ENCODE measurements at regions not wholly inside any gene's neighbourhood (a gene's known extent, or its start where the extent isn't known, plus 50 kb on each side); places are given as distances from the start of the nearest gene placed in this dataset.
"Not testable (repeated sequence)": the region's sequence is repeated elsewhere in the genome, so short reads cannot be mapped to it uniquely, and the experiment has no call there.

DNA sequence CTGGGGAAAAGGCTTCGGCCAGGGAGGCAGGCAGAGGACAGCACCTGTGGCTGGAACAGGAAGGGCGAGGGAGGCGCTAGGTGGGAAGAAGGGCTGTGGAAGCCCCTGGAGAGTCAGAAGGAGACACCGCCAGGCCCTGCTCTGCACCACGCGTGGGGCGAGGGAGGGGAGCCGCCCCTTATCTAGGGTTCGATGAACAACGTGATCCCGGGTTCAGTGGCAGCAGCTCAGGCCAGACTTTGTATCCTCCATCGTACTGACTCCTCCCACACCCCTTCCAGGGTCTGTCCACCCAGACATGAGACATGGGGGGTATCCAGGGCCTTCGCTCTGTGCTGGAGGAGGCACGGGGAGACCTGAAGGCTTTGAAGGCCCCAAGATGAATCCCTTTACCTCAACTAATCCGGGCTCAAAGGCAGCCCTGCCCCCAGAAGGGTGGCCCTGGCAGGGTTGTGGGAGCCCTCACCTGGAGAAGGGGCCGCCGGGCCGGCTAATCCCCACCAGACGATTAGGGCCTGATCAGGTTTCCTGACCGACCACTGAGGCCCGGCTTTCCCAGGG is 110.8 kb downstream of the PDGFA start:
- no peaks in the 10 kb centered on the region for H3K36me3 ChIP-seq (replicated peaks in 1 of 2; ENCODE audit: control insufficient read depth in 2 of 2, insufficient read depth in 2 of 2, low read length in 2 of 2)
- H2BK120ac ChIP-seq (ENCODE audit: low read depth, low read length): no peak overlapping the region
- no peak overlapping the region for H2AFZ ChIP-seq (ENCODE audit: low read length)
- peak overlapping the region; percentile 45 for H2BK5ac ChIP-seq (ENCODE audit: low read length)
- H3K9ac ChIP-seq (ENCODE audit: low read depth, low read length, poor library complexity): no peak overlapping the region
- peak overlapping the region; percentile 50 for H3K14ac ChIP-seq (ENCODE audit: low read length)
- DNase-seq (ENCODE audit: low spot score): no peak
- no peak overlapping the region for H3K4ac ChIP-seq (ENCODE audit: low read length)
- no CpG with 5 or more reads among the region's 21 CpGs for WGBS, 2 donors (ENCODE audit: extremely low coverage in 2 of 2, insufficient read length in 2 of 2, insufficient replicate concordance in 1 of 2)
- no peak overlapping the region for H4K8ac ChIP-seq (ENCODE audit: low read depth, low read length)
- no peak overlapping the region for H3K27ac ChIP-seq (replicated peaks; ENCODE audit: low read length)
- H2BK12ac ChIP-seq (ENCODE audit: low read length): no peak overlapping the region
- H2AK5ac ChIP-seq (ENCODE audit: low read depth, low read length): peak overlapping the region; percentile 77
- peaks cover 0 to 10% of the 10 kb centered on the region in 2 donors for H3K4me1 ChIP-seq (ENCODE audit: control insufficient read depth in 2 of 2, insufficient read depth in 1 of 2, low read depth in 1 of 2, low read length in 2 of 2)
- H2BK15ac ChIP-seq (ENCODE audit: low read length): peak overlapping the region; percentile 86
- H3K4me3 ChIP-seq (ENCODE audit: low read length in 2 of 2): no peak overlapping the region
- H3K79me1 ChIP-seq (ENCODE audit: low read depth, low read length): no peaks in the 10 kb centered on the region
- H3K18ac ChIP-seq (ENCODE audit: low read length): peak overlapping the region; percentile 89
- no peak overlapping the region for H4K91ac ChIP-seq (ENCODE audit: low read depth, low read length, poor library complexity)
- H3K27me3 ChIP-seq (ENCODE audit: control insufficient read depth in 3 of 3, insufficient read depth in 3 of 3, low read depth in 1 of 3, low read length in 3 of 3): peaks cover 0 to 28% (median 2%) of the 10 kb centered on the region in 3 experiments
- H3K9me3 ChIP-seq (replicated peaks in 1 of 2; ENCODE audit: control insufficient read depth in 2 of 2, insufficient read depth in 1 of 2, low read depth in 1 of 2, low read length in 2 of 2): no peaks in the 10 kb centered on the region
- peak overlapping the region; percentile 25 for H3K23ac ChIP-seq (ENCODE audit: low read depth, low read length, poor library complexity)
- no peak overlapping the region for H3K4me2 ChIP-seq (ENCODE audit: insufficient read depth, low read length, poor library complexity, severe bottlenecking)

DNA sequence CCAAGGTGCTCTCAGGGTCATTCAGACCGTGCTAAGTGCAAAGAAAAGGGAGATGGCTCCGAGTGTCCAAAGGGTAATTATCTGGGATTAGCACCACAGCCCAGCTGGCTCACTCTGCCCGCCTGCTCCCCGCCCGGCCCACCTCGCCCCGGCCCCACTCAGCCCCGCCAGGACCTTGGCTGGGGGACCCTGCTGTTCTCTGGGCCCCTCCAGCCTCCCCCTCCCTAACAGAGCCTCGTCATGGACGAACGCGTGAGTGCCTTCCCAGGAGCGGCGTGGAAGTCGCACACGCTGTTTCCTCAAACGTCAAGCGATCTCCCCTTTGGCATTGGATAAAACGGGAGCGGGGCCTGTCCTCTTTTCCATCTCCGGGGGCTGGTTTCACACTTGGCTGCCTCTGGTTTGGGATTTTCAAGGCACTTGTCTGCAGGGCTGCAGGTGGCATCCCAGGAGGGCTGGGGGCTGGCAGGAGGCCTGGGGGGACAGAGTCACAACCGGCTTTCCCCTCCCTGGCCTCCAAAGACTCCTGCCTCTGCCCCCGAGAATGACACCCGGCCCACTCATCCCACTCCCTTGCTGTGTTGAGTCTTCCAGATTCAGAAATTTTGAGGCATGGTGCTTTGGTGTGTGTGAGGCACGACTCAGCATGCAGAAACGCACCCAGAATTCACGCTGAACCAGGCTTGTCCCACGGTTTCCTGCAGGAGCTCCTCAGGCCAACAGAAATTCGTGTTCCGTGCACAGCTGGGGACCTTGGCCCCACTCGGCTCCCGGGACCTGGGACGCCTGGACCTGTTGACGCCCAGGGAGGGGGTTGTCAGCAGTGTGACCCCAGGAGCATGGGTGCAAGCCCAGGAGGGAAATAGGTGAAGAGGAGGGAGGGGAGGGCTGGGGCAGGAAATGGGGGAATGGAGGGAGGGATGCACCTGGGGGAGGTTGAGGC is 110.0 kb downstream of the PDGFA start:
- no peaks in the 10 kb centered on the region for H3K79me1 ChIP-seq (ENCODE audit: low read depth, low read length)
- no peak overlapping the region for H3K4me2 ChIP-seq (ENCODE audit: insufficient read depth, low read length, poor library complexity, severe bottlenecking)
- no CpG with 5 or more reads among the region's 34 CpGs for WGBS, 2 donors (ENCODE audit: extremely low coverage in 2 of 2, insufficient read length in 2 of 2, insufficient replicate concordance in 1 of 2)
- no peak overlapping the region for H4K91ac ChIP-seq (ENCODE audit: low read depth, low read length, poor library complexity)
- H3K36me3 ChIP-seq (replicated peaks in 1 of 2; ENCODE audit: control insufficient read depth in 2 of 2, insufficient read depth in 2 of 2, low read length in 2 of 2): no peaks in the 10 kb centered on the region
- H3K14ac ChIP-seq (ENCODE audit: low read length): peak overlapping the region; percentile 99
- peak overlapping the region; percentile 86 for H2BK15ac ChIP-seq (ENCODE audit: low read length)
- no peaks in the 10 kb centered on the region for H3K9me3 ChIP-seq (replicated peaks in 1 of 2; ENCODE audit: control insufficient read depth in 2 of 2, insufficient read depth in 1 of 2, low read depth in 1 of 2, low read length in 2 of 2)
- H2AFZ ChIP-seq (ENCODE audit: low read length): no peak overlapping the region
- peaks cover 0 to 27% (median 2%) of the 10 kb centered on the region in 3 experiments for H3K27me3 ChIP-seq (ENCODE audit: control insufficient read depth in 3 of 3, insufficient read depth in 3 of 3, low read depth in 1 of 3, low read length in 3 of 3)
- peak overlapping the region; percentile 35 for H2BK5ac ChIP-seq (ENCODE audit: low read length)
- H2BK120ac ChIP-seq (ENCODE audit: low read depth, low read length): peak overlapping the region; percentile 4
- peak overlapping the region; percentile 97 for H2BK12ac ChIP-seq (ENCODE audit: low read length)
- H3K4me3 ChIP-seq (ENCODE audit: low read length in 2 of 2): no peak overlapping the region
- H4K8ac ChIP-seq (ENCODE audit: low read depth, low read length): peak overlapping the region; percentile 9
- H3K18ac ChIP-seq (ENCODE audit: low read length): peak overlapping the region; percentile 89
- peaks cover 0 to 10% of the 10 kb centered on the region in 2 donors for H3K4me1 ChIP-seq (ENCODE audit: control insufficient read depth in 2 of 2, insufficient read depth in 1 of 2, low read depth in 1 of 2, low read length in 2 of 2)
- DNase-seq (ENCODE audit: low spot score): no peak
- H3K27ac ChIP-seq (replicated peaks; ENCODE audit: low read length): no peak overlapping the region
- peak overlapping the region; percentile 95 for H2AK5ac ChIP-seq (ENCODE audit: low read depth, low read length)
- peak overlapping the region; percentile 80 for H3K23ac ChIP-seq (ENCODE audit: low read depth, low read length, poor library complexity)
- no peak overlapping the region for H3K4ac ChIP-seq (ENCODE audit: low read length)
- H3K9ac ChIP-seq (ENCODE audit: low read depth, low read length, poor library complexity): no peak overlapping the region

DNA sequence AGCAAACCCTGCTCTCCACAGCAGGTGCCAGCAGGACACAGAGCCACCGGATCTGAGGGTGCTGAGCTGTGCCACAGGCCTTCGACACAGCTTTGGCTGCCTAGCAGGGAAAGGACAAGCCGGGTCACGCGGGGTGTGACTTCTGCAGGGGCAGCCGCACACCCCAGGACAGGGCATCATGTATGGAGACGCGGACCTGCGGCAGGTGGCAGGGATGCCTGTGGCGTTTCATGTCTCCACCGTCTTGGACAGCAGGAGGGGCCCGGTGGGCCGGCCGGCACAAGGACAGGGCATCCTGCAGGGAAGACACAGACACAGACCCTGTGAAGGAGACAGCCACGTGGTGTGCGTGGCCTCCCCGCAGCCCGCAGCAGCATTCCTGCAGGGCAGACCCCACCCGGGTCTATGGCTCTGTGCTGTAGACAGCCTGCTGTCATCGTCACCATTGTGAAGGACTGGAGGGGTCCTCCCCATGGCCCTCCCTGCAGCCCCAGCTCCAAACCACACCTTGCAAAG is 109.2 kb downstream of the PDGFA start:
- Histone ChIP-seq H2AFZ (ENCODE audit: low read length) (no peak overlapping the region), H3K9ac (ENCODE audit: low read depth, low read length, poor library complexity) (no peak overlapping the region), H2BK15ac (ENCODE audit: low read length) (peak overlapping the region; percentile 84), H4K91ac (ENCODE audit: low read depth, low read length, poor library complexity) (no peak overlapping the region), H3K79me1 (ENCODE audit: low read depth, low read length) (no peaks in the 10 kb centered on the region), H3K36me3 (replicated peaks in 1 of 2; ENCODE audit: control insufficient read depth in 2 of 2, insufficient read depth in 2 of 2, low read length in 2 of 2) (no peaks in the 10 kb centered on the region), H2BK5ac (ENCODE audit: low read length) (peak overlapping the region; percentile 35), H3K4me1 (ENCODE audit: control insufficient read depth in 2 of 2, insufficient read depth in 1 of 2, low read depth in 1 of 2, low read length in 2 of 2) (peaks cover 0 to 8% of the 10 kb centered on the region in 2 donors), H2BK120ac (ENCODE audit: low read depth, low read length) (peak overlapping the region; percentile 87), H4K8ac (ENCODE audit: low read depth, low read length) (peak overlapping the region; percentile 23), H3K14ac (ENCODE audit: low read length) (peak overlapping the region; percentile 99), H3K4ac (ENCODE audit: low read length) (peak overlapping the region; percentile 66), H2BK12ac (ENCODE audit: low read length) (peak overlapping the region; percentile 97), H3K18ac (ENCODE audit: low read length) (peak overlapping the region; percentile 89), H3K27ac (replicated peaks; ENCODE audit: low read length) (no peak overlapping the region), H3K4me2 (ENCODE audit: insufficient read depth, low read length, poor library complexity, severe bottlenecking) (no peak overlapping the region), H2AK5ac (ENCODE audit: low read depth, low read length) (peak overlapping the region; percentile 95), H3K27me3 (ENCODE audit: control insufficient read depth in 3 of 3, insufficient read depth in 3 of 3, low read depth in 1 of 3, low read length in 3 of 3) (peaks cover 0 to 20% (median 0%) of the 10 kb centered on the region in 3 experiments), H3K23ac (ENCODE audit: low read depth, low read length, poor library complexity) (peak overlapping the region; percentile 80), H3K4me3 (ENCODE audit: low read length in 2 of 2) (no peak overlapping the region), H3K9me3 (replicated peaks in 1 of 2; ENCODE audit: control insufficient read depth in 2 of 2, insufficient read depth in 1 of 2, low read depth in 1 of 2, low read length in 2 of 2) (no peaks in the 10 kb centered on the region)
- WGBS, 2 donors (ENCODE audit: extremely low coverage in 2 of 2, insufficient read length in 2 of 2, insufficient replicate concordance in 1 of 2): no CpG with 5 or more reads among the region's 20 CpGs
- no peak for DNase-seq (ENCODE audit: low spot score)

DNA sequence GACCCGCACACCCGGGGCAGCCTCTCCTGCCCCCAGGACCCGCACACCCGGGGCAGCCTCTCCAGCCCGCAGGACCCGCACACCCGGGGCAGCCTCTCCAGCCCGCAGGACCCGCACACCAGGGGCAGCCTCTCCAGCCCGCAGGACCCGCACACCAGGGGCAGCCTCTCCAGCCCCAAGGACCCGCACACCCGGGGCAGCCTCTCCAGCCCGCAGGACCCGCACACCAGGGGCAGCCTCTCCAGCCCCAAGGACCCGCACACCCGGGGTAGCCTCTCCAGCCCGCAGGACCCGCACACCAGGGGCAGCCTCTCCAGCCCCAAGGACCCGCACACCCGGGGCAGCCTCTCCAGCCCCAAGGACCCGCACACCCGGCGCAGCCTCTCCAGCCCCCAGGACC is 108.5 kb downstream of the PDGFA start:
- H3K4ac ChIP-seq (ENCODE audit: low read length); H3K27ac ChIP-seq (replicated peaks; ENCODE audit: low read length); H2AK5ac ChIP-seq (ENCODE audit: low read depth, low read length); H3K4me3 ChIP-seq (ENCODE audit: low read length in 2 of 2); H3K4me2 ChIP-seq (ENCODE audit: insufficient read depth, low read length, poor library complexity, severe bottlenecking); H2BK5ac ChIP-seq (ENCODE audit: low read length); H3K9ac ChIP-seq (ENCODE audit: low read depth, low read length, poor library complexity); H3K18ac ChIP-seq (ENCODE audit: low read length); H3K36me3 ChIP-seq (replicated peaks in 1 of 2; ENCODE audit: control insufficient read depth in 2 of 2, insufficient read depth in 2 of 2, low read length in 2 of 2); H3K14ac ChIP-seq (ENCODE audit: low read length); H3K9me3 ChIP-seq (replicated peaks in 1 of 2; ENCODE audit: control insufficient read depth in 2 of 2, insufficient read depth in 1 of 2, low read depth in 1 of 2, low read length in 2 of 2); DNase-seq (ENCODE audit: low spot score); H3K79me1 ChIP-seq (ENCODE audit: low read depth, low read length); H2BK12ac ChIP-seq (ENCODE audit: low read length); H4K91ac ChIP-seq (ENCODE audit: low read depth, low read length, poor library complexity); H4K8ac ChIP-seq (ENCODE audit: low read depth, low read length); H3K4me1 ChIP-seq (ENCODE audit: control insufficient read depth in 2 of 2, insufficient read depth in 1 of 2, low read depth in 1 of 2, low read length in 2 of 2); H2BK120ac ChIP-seq (ENCODE audit: low read depth, low read length); H3K23ac ChIP-seq (ENCODE audit: low read depth, low read length, poor library complexity); H2BK15ac ChIP-seq (ENCODE audit: low read length); H2AFZ ChIP-seq (ENCODE audit: low read length): not testable (repeated sequence)
- H3K27me3 ChIP-seq (ENCODE audit: control insufficient read depth in 3 of 3, insufficient read depth in 3 of 3, low read depth in 1 of 3, low read length in 3 of 3): peaks cover 0 to 13% (median 0%) of the 10 kb centered on the region in 3 experiments
- WGBS, 2 donors (ENCODE audit: extremely low coverage in 2 of 2, insufficient read length in 2 of 2, insufficient replicate concordance in 1 of 2): no CpG with 5 or more reads among the region's 24 CpGs

Measured in neuronal stem cell (in vitro differentiated cells).